Sigmoid colon (tissue), 4 donors: ENCODE measurements at regions not wholly inside any gene's neighbourhood (a gene's known extent, or its start where the extent isn't known, plus 50 kb on each side); places are given as distances from the start of the nearest gene placed in this dataset.

ENCODE experiments used
- POLR2A ChIP-seq, 2 donors: fragments of 450-650 bp; IDR thresholded peaks; one replicate each; pipeline ENCODE4 v1.6.1; 2016; ENCODE audit warnings: antibody characterized with exemption in 2 of 2, mild to moderate bottlenecking in 2 of 2, moderate library complexity in 2 of 2
- POLR2AphosphoS5 ChIP-seq, 4 donors: sonication (generic); formaldehyde crosslinking; IDR thresholded peaks; one replicate each; pipeline ENCODE4 v1.6.1; 2017; ENCODE audit warnings: antibody characterized with exemption in 4 of 4
- TF ChIP-seq, protein P1 (sequence below), 4 experiments: fragments of 450-650 bp in 3 of 4; fragments of 200-600 bp in 1 of 4; IDR thresholded peaks; one replicate each; pipeline ENCODE4 v1.5.1; 2016 to 2019; ENCODE audit warnings: antibody characterized with exemption in 4 of 4, mild to moderate bottlenecking in 3 of 4, moderate library complexity in 2 of 4

DNA sequence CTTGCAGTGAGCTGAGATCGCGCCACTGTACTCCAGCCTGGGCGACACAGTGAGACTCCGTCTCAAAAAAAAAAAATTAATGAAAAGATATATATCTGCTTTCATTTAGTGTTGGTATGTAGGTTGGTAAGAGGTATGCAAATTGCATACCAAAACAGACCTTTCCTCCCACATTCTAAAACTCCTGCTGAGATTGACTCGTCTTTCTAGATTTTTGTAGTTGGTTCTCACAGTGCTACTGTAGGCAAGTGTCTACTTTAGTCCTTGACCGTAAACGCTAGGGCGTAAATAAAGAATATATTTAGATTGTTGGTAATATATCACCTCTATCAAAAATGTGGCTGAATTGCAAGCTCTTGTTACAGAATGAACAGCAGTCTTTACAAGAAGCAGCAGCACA lies 445.9 kb downstream of the CHSY3 start:
- TF ChIP-seq POLR2A (IDR thresholded peaks at IDR 0.05) (no peak), POLR2AphosphoS5 (IDR thresholded peaks at IDR 0.05) (no peak)
- TF ChIP-seq, protein P1, sequence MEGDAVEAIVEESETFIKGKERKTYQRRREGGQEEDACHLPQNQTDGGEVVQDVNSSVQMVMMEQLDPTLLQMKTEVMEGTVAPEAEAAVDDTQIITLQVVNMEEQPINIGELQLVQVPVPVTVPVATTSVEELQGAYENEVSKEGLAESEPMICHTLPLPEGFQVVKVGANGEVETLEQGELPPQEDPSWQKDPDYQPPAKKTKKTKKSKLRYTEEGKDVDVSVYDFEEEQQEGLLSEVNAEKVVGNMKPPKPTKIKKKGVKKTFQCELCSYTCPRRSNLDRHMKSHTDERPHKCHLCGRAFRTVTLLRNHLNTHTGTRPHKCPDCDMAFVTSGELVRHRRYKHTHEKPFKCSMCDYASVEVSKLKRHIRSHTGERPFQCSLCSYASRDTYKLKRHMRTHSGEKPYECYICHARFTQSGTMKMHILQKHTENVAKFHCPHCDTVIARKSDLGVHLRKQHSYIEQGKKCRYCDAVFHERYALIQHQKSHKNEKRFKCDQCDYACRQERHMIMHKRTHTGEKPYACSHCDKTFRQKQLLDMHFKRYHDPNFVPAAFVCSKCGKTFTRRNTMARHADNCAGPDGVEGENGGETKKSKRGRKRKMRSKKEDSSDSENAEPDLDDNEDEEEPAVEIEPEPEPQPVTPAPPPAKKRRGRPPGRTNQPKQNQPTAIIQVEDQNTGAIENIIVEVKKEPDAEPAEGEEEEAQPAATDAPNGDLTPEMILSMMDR (IDR thresholded peaks at IDR 0.05): no peak
